IPS-15b (cell line): ENCODE measurements at regions not wholly inside any gene's neighbourhood (a gene's known extent, or its start where the extent isn't known, plus 50 kb on each side); places are given as distances from the start of the nearest gene placed in this dataset.

Source experiments
- H3K27me3 ChIP-seq: one replicate; pipeline ENCODE4 v1.6.1; 2013; ENCODE audit warnings: low read length; ENCODE audit not compliant: control insufficient read depth, insufficient read depth
- H3K36me3 ChIP-seq: one replicate; pipeline ENCODE4 v1.6.1; 2013; ENCODE audit warnings: low read length; ENCODE audit not compliant: control insufficient read depth, insufficient read depth
- H3K4me1 ChIP-seq: one replicate; pipeline ENCODE4 v1.6.1; 2013; ENCODE audit warnings: mild to moderate bottlenecking, low read length; ENCODE audit not compliant: control insufficient read depth, insufficient read depth
- H3K4me3 ChIP-seq: one replicate; pipeline ENCODE4 v1.5.1; 2013; ENCODE audit warnings: low read depth, low read length
- H3K9ac ChIP-seq: one replicate; pipeline ENCODE4 v1.6.1; 2013; ENCODE audit warnings: low read depth, mild to moderate bottlenecking, low read length
- H3K9me3 ChIP-seq: one replicate; pipeline ENCODE4 v1.6.1; 2013; ENCODE audit warnings: mild to moderate bottlenecking, low read length; ENCODE audit not compliant: control insufficient read depth, insufficient read depth

- Histone ChIP-seq H3K4me1 (no peaks in the 10 kb centered on the region), H3K27me3 (no peaks in the 10 kb centered on the region), H3K9ac (no peak overlapping the region), H3K4me3 (no peak overlapping the region), H3K9me3 (no peaks in the 10 kb centered on the region), H3K36me3 (no peaks in the 10 kb centered on the region)
These were observed 230.3 kb upstream of the ZNF462 start for GRCh38 chr9:106632621-106633020.

GRCh38 chr9:106634183-106634582, 228.8 kb upstream of the ZNF462 start:
- Histone ChIP-seq H3K27me3 (no peaks in the 10 kb centered on the region), H3K9ac (no peak overlapping the region), H3K4me3 (no peak overlapping the region), H3K4me1 (no peaks in the 10 kb centered on the region), H3K36me3 (no peaks in the 10 kb centered on the region), H3K9me3 (no peaks in the 10 kb centered on the region)

GRCh38 chr9:106634641-106635040, 228.3 kb upstream of the ZNF462 start:
- H3K4me3 ChIP-seq: no peak overlapping the region
- no peaks in the 10 kb centered on the region for H3K9me3 ChIP-seq
- H3K4me1 ChIP-seq: no peaks in the 10 kb centered on the region
- H3K36me3 ChIP-seq: no peaks in the 10 kb centered on the region
- H3K9ac ChIP-seq: no peak overlapping the region
- H3K27me3 ChIP-seq: no peaks in the 10 kb centered on the region

- no peaks in the 10 kb centered on the region for H3K4me1 ChIP-seq
- no peaks in the 10 kb centered on the region for H3K36me3 ChIP-seq
- H3K4me3 ChIP-seq: no peak overlapping the region
- no peaks in the 10 kb centered on the region for H3K27me3 ChIP-seq
- no peaks in the 10 kb centered on the region for H3K9me3 ChIP-seq
- H3K9ac ChIP-seq: no peak overlapping the region
These were observed 225.5 kb upstream of the ZNF462 start for GRCh38 chr9:106637486-106637885.

GRCh38 chr9:106639873-106640568, 222.9 kb upstream of the ZNF462 start:
- no peaks in the 10 kb centered on the region for H3K27me3 ChIP-seq
- H3K4me3 ChIP-seq: no peak overlapping the region
- no peaks in the 10 kb centered on the region for H3K9me3 ChIP-seq
- no peaks in the 10 kb centered on the region for H3K36me3 ChIP-seq
- no peaks in the 10 kb centered on the region for H3K4me1 ChIP-seq
- no peak overlapping the region for H3K9ac ChIP-seq

GRCh38 chr9:106643211-106643930, 219.6 kb upstream of the ZNF462 start:
- no peak overlapping the region for H3K9ac ChIP-seq
- H3K36me3 ChIP-seq: no peaks in the 10 kb centered on the region
- no peak overlapping the region for H3K4me3 ChIP-seq
- no peaks in the 10 kb centered on the region for H3K9me3 ChIP-seq
- H3K4me1 ChIP-seq: no peaks in the 10 kb centered on the region
- H3K27me3 ChIP-seq: no peaks in the 10 kb centered on the region

GRCh38 chr9:106644661-106645060, 218.3 kb upstream of the ZNF462 start:
- no peak overlapping the region for H3K4me3 ChIP-seq
- H3K27me3 ChIP-seq: no peaks in the 10 kb centered on the region
- H3K9ac ChIP-seq: no peak overlapping the region
- no peaks in the 10 kb centered on the region for H3K36me3 ChIP-seq
- H3K9me3 ChIP-seq: no peaks in the 10 kb centered on the region
- no peaks in the 10 kb centered on the region for H3K4me1 ChIP-seq

- Histone ChIP-seq H3K4me1 (no peaks in the 10 kb centered on the region), H3K27me3 (no peaks in the 10 kb centered on the region), H3K36me3 (no peaks in the 10 kb centered on the region), H3K9me3 (no peaks in the 10 kb centered on the region), H3K4me3 (no peak overlapping the region), H3K9ac (no peak overlapping the region)
These were observed 214.2 kb upstream of the ZNF462 start for GRCh38 chr9:106648799-106649198.

- no peak overlapping the region for H3K4me3 ChIP-seq
- H3K4me1 ChIP-seq: no peaks in the 10 kb centered on the region
- no peaks in the 10 kb centered on the region for H3K9me3 ChIP-seq
- no peaks in the 10 kb centered on the region for H3K27me3 ChIP-seq
- H3K36me3 ChIP-seq: no peaks in the 10 kb centered on the region
- no peak overlapping the region for H3K9ac ChIP-seq
These were observed 213.3 kb upstream of the ZNF462 start for GRCh38 chr9:106649664-106650063.

- Histone ChIP-seq H3K4me3 (no peak overlapping the region), H3K4me1 (no peaks in the 10 kb centered on the region), H3K9ac (no peak overlapping the region), H3K36me3 (no peaks in the 10 kb centered on the region), H3K9me3 (no peaks in the 10 kb centered on the region), H3K27me3 (no peaks in the 10 kb centered on the region)
These were observed 209.8 kb upstream of the ZNF462 start for GRCh38 chr9:106653213-106653612.

- H3K4me3 ChIP-seq: no peak overlapping the region
These were observed 207.0 kb upstream of the ZNF462 start for GRCh38 chr9:106655966-106656365.

GRCh38 chr9:106657926-106658325, 205.0 kb upstream of the ZNF462 start:
- Histone ChIP-seq H3K9me3 (no peaks in the 10 kb centered on the region), H3K9ac (no peak overlapping the region), H3K27me3 (no peaks in the 10 kb centered on the region), H3K36me3 (no peaks in the 10 kb centered on the region), H3K4me3 (no peak overlapping the region), H3K4me1 (no peaks in the 10 kb centered on the region)

More at GRCh38 chr9:106655966-106656365, 207.0 kb upstream of the ZNF462 start:
- no peaks in the 10 kb centered on the region for H3K27me3 ChIP-seq
- H3K9me3 ChIP-seq: no peaks in the 10 kb centered on the region
- no peak overlapping the region for H3K9ac ChIP-seq
- no peaks in the 10 kb centered on the region for H3K4me1 ChIP-seq
- H3K36me3 ChIP-seq: no peaks in the 10 kb centered on the region
